ENCODE measurements at regions not wholly inside any gene's neighbourhood (a gene's known extent, or its start where the extent isn't known, plus 50 kb on each side); places are given as distances from the start of the nearest gene placed in this dataset.

GRCh38 chr12:92042791-92043531 is 102.7 kb downstream of the BTG1 start:
- TF ChIP-seq POLR2A (IDR thresholded peaks at IDR 0.05) (no peak), EP300 (IDR thresholded peaks at IDR 0.05) (no peak), POLR2AphosphoS5 (IDR thresholded peaks at IDR 0.05) (no peak)
- TF ChIP-seq, protein P1, sequence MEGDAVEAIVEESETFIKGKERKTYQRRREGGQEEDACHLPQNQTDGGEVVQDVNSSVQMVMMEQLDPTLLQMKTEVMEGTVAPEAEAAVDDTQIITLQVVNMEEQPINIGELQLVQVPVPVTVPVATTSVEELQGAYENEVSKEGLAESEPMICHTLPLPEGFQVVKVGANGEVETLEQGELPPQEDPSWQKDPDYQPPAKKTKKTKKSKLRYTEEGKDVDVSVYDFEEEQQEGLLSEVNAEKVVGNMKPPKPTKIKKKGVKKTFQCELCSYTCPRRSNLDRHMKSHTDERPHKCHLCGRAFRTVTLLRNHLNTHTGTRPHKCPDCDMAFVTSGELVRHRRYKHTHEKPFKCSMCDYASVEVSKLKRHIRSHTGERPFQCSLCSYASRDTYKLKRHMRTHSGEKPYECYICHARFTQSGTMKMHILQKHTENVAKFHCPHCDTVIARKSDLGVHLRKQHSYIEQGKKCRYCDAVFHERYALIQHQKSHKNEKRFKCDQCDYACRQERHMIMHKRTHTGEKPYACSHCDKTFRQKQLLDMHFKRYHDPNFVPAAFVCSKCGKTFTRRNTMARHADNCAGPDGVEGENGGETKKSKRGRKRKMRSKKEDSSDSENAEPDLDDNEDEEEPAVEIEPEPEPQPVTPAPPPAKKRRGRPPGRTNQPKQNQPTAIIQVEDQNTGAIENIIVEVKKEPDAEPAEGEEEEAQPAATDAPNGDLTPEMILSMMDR (IDR thresholded peaks at IDR 0.05): no peak
- no peak overlapping the region for H3K4me3 ChIP-seq
- DNase-seq (no peak), ATAC-seq (ENCODE audit: low FRiP score in 2 of 2) (no peak)
- no peaks in the 10 kb centered on the region for H3K36me3 ChIP-seq
- no peaks in the 10 kb centered on the region for H3K9me3 ChIP-seq
- no peaks in the 10 kb centered on the region for H3K27me3 ChIP-seq
- no peaks in the 10 kb centered on the region for H3K4me1 ChIP-seq
- 89 to 90% methylated on average over 5 of the region's 5 CpGs for WGBS, 2 donors
- H3K27ac ChIP-seq: no peak overlapping the region

- H3K4me3 ChIP-seq: no peak overlapping the region
- 35 to 48% methylated on average over 1 of the region's 1 CpG for WGBS, 2 donors
- TF ChIP-seq, protein P1 (IDR thresholded peaks at IDR 0.05): peak in 1 of 6 experiments; percentile 7
- TF ChIP-seq EP300 (IDR thresholded peaks at IDR 0.05): no peak
- DNase-seq: no peak
- no peaks in the 10 kb centered on the region for H3K9me3 ChIP-seq
- no peak for ATAC-seq (ENCODE audit: low FRiP score in 2 of 2)
- no peak overlapping the region for H3K27ac ChIP-seq
- H3K27me3 ChIP-seq: no peaks in the 10 kb centered on the region
- H3K36me3 ChIP-seq: no peaks in the 10 kb centered on the region
- no peaks in the 10 kb centered on the region for H3K4me1 ChIP-seq
Observed at GRCh38 chr12:92041742-92042141, 103.9 kb downstream of the BTG1 start.

DNA sequence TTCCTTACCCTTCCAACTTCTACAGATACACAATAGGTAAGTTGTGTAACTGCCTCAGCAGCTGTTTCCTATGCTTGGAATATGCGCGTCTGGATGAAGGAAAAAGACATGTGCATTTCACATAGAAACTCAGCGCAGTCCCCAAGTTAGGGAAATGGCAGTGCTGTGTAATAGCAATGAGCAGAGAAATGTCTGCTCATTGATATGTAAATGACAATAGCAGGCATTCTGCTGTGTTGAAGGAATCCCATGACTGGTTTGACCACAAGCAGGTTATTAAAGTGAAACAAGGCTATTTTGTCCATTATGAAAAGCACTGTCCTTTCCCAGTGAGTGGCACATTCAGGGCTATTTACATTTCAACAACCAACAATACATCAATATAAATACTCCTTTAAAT is 106.6 kb downstream of the BTG1 start:
- Histone ChIP-seq H3K27ac (no peak overlapping the region), H3K4me3 (no peak overlapping the region), H3K36me3 (no peaks in the 10 kb centered on the region), H3K4me1 (peaks cover 15 to 21% (median 17%) of the 10 kb centered on the region in 4 donors), H3K9me3 (no peaks in the 10 kb centered on the region), H3K27me3 (no peaks in the 10 kb centered on the region)
- ATAC-seq (ENCODE audit: low FRiP score in 2 of 2): no peak
- no peak for DNase-seq
- 84 to 93% methylated on average over 3 of the region's 3 CpGs for whole genome bisulfite sequencing, 2 donors
- no peak for TF ChIP-seq POLR2A (IDR thresholded peaks at IDR 0.05)
- TF ChIP-seq, protein P1 (IDR thresholded peaks at IDR 0.05): no peak
- TF ChIP-seq POLR2AphosphoS5 (IDR thresholded peaks at IDR 0.05): no peak

- ATAC-seq (ENCODE audit: low FRiP score in 2 of 2) (no peak), DNase-seq (no peak)
- TF ChIP-seq, protein P1 (IDR thresholded peaks at IDR 0.05): no peak
- TF ChIP-seq POLR2A (IDR thresholded peaks at IDR 0.05): no peak
- no peak for TF ChIP-seq EP300 (IDR thresholded peaks at IDR 0.05)
- TF ChIP-seq POLR2AphosphoS5 (IDR thresholded peaks at IDR 0.05): no peak
- no peak overlapping the region for H3K27ac ChIP-seq
- no peak overlapping the region for H3K4me3 ChIP-seq
- no peaks in the 10 kb centered on the region for H3K27me3 ChIP-seq
- 86 to 92% methylated on average over 4 of the region's 4 CpGs for WGBS, 2 donors
- H3K4me1 ChIP-seq: peaks cover 16 to 26% (median 20%) of the 10 kb centered on the region in 4 donors
- H3K9me3 ChIP-seq: no peaks in the 10 kb centered on the region
- no peaks in the 10 kb centered on the region for H3K36me3 ChIP-seq
Observed at GRCh38 chr12:92038476-92038875, 107.2 kb downstream of the BTG1 start.
